HG03439 (cell line): ENCODE measurements at regions not wholly inside any gene's neighbourhood (a gene's known extent, or its start where the extent isn't known, plus 50 kb on each side); places are given as distances from the start of the nearest gene placed in this dataset.
"Not testable (repeated sequence)": the region's sequence is repeated elsewhere in the genome, so short reads cannot be mapped to it uniquely, and the experiment has no call there.

Source experiments
- ATAC-seq: cut with Tn5 transposase; IDR thresholded peaks from one replicate; pipeline ENCODE4 v1.9.1; 2021; ENCODE audit warnings: mild to moderate bottlenecking, moderate library complexity; ENCODE audit not compliant: unreplicated experiment

- ATAC-seq = no peak
Observed at GRCh38 chr7:11221984-11222383, 248.3 kb downstream of the PHF14 start.

GRCh38 chr7:11224535-11224934, 250.9 kb downstream of the PHF14 start:
- no peak for ATAC-seq

GRCh38 chr7:11228515-11228914, 254.8 kb downstream of the PHF14 start:
- no peak for ATAC-seq

GRCh38 chr7:11231190-11231589, 257.5 kb downstream of the PHF14 start:
- no peak for ATAC-seq

GRCh38 chr7:11232462-11232861, 258.8 kb downstream of the PHF14 start:
- ATAC-seq = no peak

GRCh38 chr7:11233871-11234270, 260.2 kb downstream of the PHF14 start:
- no peak for ATAC-seq

GRCh38 chr7:11235491-11235890, 261.8 kb downstream of the PHF14 start:
- ATAC-seq = no peak

GRCh38 chr7:11236680-11237079, 263.0 kb downstream of the PHF14 start:
- no peak for ATAC-seq

- ATAC-seq = no peak
Observed at GRCh38 chr7:11237742-11238141, 264.1 kb downstream of the PHF14 start.

GRCh38 chr7:11239316-11239715, 265.6 kb downstream of the PHF14 start:
- ATAC-seq = no peak

- ATAC-seq = no peak
Observed at GRCh38 chr7:11243739-11244138, 270.1 kb downstream of the PHF14 start.

- ATAC-seq = no peak
Observed at GRCh38 chr7:11244149-11244548, 270.5 kb downstream of the PHF14 start.

- ATAC-seq = no peak
Observed at GRCh38 chr7:11247545-11247944, 273.9 kb downstream of the PHF14 start.

GRCh38 chr7:11251436-11251835, 277.8 kb downstream of the PHF14 start:
- ATAC-seq = no peak

GRCh38 chr7:11252011-11252607, 278.4 kb downstream of the PHF14 start:
- ATAC-seq = no peak

- no peak for ATAC-seq
Observed at GRCh38 chr7:11252705-11253272, 279.1 kb downstream of the PHF14 start.

- ATAC-seq = no peak
Observed at GRCh38 chr7:11256501-11256900, 282.8 kb downstream of the PHF14 start.

GRCh38 chr7:11261470-11261869, 287.8 kb downstream of the PHF14 start:
- no peak for ATAC-seq

- no peak for ATAC-seq
Observed at GRCh38 chr7:11266101-11266500, 292.4 kb downstream of the PHF14 start.

GRCh38 chr7:11272352-11272751, 298.7 kb downstream of the PHF14 start:
- no peak for ATAC-seq

- ATAC-seq = no peak
Observed at GRCh38 chr7:11274074-11274473, 300.4 kb downstream of the PHF14 start.

GRCh38 chr7:11281953-11282352, 308.3 kb downstream of the PHF14 start:
- ATAC-seq = no peak

- not testable (repeated sequence) for ATAC-seq
Observed at GRCh38 chr7:11283584-11283983, 309.9 kb downstream of the PHF14 start.
